ENCODE measurements at regions not wholly inside any gene's neighbourhood (a gene's known extent, or its start where the extent isn't known, plus 50 kb on each side); places are given as distances from the start of the nearest gene placed in this dataset.

- no peak for DNase-seq (ENCODE audit: extremely low read depth in 1 of 2, low read depth in 1 of 2)
Observed at GRCh38 chr3:189500299-189500698, 130.9 kb upstream of the TP63 start.

- DNase-seq (ENCODE audit: extremely low read depth in 1 of 2, low read depth in 1 of 2), result no peak
Observed at GRCh38 chr3:189500798-189501495, 130.2 kb upstream of the TP63 start.

DNA sequence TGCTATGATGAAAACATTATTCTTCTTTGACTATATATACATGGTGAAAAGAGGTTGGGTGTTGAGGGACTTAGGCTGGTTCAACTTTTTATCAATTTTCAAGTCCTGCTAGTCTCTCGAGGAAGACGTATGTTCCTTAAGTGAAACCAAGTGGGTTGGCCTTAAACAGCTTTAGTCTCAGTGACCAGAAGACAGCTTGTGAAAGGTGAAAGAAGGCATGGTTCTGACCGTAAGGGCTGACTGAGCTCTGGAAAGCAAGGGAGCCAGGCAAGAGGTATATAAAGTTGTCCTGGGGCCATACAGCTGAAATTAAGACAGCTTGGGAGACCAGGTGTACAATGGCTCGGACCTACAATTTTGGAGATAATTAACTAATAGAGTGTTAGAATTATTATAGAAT is 128.9 kb upstream of the TP63 start:
- DNase-seq (ENCODE audit: extremely low read depth in 1 of 2, low read depth in 1 of 2), result no peak

DNA sequence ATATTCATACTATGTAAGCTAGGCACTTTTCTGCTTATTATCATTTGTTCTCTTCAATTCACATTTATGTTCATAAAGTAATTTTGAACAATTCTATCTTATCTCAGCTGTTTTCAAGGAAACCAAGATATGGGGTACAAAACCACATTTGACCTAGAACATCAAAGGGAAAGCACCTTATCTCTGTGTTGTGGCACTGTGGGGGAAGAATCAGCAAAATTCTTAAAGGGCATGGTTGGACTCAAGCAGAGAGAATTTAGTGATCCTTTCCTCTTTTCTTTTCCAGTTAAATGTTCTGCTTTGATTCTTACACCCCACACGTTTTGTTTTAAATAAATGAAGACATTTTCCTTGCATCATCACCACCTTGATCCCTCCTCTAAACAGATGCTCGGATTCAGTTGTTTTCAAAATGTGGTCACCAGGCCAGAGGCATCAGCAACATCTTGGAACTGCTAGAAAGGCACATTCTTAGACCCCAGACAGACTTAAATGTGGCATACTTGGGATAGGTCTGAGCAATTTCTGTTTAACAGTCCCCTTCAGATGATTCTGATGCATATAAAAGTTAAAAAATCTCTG is 128.4 kb upstream of the TP63 start:
- no peak for DNase-seq (ENCODE audit: extremely low read depth in 1 of 2, low read depth in 1 of 2)

DNA sequence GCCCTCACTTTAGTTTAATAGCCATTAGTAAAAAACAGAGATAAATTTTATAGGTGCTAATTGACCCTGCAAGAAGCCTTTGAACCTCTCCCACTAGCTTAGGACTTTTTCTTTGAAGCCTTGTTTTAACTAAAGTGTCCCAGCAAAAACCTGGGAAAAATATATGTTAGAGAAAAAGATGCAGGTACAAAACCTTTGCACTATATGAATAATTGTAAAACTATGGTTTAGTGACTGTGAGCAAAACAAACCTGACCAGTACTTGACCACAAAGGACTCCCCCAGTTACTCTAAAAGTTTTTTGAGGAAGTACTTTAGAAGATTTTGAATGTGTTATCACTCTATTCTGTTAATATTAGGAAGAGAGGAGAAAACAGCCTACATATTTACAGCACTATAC is 123.3 kb upstream of the TP63 start:
- no peak for DNase-seq (ENCODE audit: extremely low read depth in 1 of 2, low read depth in 1 of 2)

- no peak for DNase-seq (ENCODE audit: extremely low read depth in 1 of 2, low read depth in 1 of 2)
Observed at GRCh38 chr3:189508784-189509501, 122.2 kb upstream of the TP63 start.

- DNase-seq (ENCODE audit: extremely low read depth in 1 of 2, low read depth in 1 of 2), result no peak
Observed at GRCh38 chr3:189512039-189512438, 119.2 kb upstream of the TP63 start.

DNA sequence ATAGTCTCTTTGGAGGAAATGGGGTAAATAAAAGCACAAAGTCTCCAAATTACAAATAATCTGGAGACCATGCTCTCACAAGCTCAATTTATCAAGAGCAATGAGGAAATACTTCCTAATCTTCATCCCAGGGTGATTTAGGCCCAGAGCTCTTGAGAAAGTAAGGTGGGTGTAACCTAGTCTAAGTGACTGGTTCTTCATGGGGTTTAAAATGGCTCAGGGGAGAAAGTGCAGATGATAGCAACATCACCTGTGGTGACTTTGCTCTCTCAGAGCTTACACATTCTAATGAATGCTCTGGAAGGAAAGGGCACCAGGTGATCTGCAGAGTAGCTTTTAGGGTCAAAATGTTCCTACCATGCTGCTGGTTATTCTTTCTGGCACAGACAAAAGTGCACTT is 118.4 kb upstream of the TP63 start:
- DNase-seq (ENCODE audit: extremely low read depth in 1 of 2, low read depth in 1 of 2), result no peak

DNA sequence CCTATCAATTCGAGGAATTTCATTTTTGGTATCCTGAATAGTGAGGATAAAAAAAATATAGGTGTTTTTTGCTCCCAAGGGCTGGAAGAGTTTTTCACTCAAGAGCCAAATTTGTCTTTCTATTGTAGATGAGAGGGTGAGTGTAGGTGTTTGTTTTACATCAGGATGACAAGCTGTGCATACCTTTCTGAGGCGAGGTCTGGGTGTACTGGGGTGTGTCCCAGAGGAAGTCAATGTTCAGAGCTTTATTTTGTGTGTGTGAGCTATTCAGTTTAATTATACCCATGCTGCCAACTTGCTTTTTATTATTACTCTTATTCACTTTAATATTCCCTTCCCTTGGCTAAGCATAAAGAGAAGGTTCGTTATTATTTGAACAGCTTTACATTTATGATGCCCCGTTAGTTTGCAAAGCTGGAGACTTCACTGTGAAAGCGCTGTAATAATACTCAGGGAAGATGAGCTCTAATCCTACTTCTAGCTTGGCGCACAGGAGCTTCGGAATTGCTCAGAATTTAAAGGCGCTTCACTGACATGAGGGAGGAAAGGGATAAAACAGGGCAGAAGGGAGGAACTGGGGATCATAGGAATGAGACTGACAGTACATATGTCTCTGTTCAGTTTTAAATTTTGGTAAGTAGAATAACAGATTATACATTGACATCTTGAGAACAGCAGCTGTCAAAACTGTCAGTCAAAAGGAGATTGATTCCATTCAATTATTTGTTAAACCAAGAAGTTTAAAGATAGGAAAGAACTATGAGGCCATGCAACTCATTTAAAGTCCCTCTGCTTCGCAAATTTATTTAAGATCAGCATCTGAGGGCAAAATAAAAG is 117.7 kb upstream of the TP63 start:
- no peak for DNase-seq (ENCODE audit: extremely low read depth in 1 of 2, low read depth in 1 of 2)

GRCh38 chr3:189516039-189516438 is 115.2 kb upstream of the TP63 start:
- no peak for DNase-seq (ENCODE audit: extremely low read depth in 1 of 2, low read depth in 1 of 2)

DNA sequence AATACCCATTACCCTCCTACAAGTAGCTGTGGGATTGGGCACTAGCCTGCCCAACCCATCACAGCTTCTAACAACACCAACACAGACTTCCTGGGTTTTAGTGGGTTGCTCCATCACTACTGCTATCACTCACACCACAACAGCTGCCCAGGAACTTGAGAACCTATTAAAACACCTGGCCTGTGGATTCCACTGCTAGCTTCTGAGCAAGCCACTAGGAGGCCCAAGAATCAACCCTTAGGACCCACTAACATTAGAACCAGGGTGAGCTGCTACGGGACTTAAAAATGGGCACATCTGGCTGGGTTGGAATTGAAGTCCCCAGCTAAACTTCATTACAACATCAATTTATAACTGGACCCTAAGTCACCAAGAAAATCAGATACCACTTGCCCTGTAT is 113.2 kb upstream of the TP63 start:
- no peak for DNase-seq (ENCODE audit: extremely low read depth in 1 of 2, low read depth in 1 of 2)

DNA sequence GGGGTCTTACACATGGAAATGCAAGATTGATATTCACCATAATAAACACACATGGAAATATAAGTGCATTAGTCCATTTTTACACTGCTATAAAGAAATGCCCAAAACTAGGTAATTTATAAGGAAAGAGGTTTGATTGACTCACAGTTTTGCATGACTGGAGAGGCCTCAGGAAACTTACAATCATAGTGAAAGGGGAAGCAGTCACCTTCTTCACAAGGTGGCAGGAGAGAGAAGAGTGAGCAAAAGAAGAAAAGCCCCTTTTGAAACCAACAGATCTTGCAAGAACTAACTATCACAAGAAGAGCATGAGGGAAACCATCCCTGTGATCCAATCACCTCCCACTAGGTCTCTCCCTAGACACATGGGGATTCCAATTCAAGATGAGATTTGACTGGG is 111.7 kb upstream of the TP63 start:
- no peak for DNase-seq (ENCODE audit: extremely low read depth in 1 of 2, low read depth in 1 of 2)

DNA sequence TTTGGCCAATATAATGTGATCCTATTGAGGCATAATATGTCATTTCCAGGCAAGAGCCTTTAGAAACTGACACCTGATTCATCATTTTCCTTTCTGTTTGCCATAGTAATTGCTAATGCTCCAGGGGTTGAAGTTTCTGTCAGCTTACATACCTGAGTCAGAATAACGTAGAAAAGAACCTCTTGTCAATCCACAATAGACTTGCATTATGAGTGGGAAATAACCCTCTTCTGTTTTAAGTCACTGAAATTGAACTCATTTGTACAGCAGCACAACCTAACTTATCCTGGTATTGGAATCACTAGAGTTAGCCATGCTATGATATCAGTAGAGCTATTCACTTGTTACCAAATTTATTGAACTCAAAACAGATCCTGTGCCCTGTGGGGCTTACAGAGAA is 101.7 kb upstream of the TP63 start:
- no peak for DNase-seq (ENCODE audit: extremely low read depth in 1 of 2, low read depth in 1 of 2)

GRCh38 chr3:189529889-189530471 is 101.2 kb upstream of the TP63 start:
- DNase-seq (ENCODE audit: extremely low read depth in 1 of 2, low read depth in 1 of 2), result no peak

- DNase-seq (ENCODE audit: extremely low read depth in 1 of 2, low read depth in 1 of 2), result peak in 1 of 2 donors; percentile 14
Observed at GRCh38 chr3:189530822-189531221, 100.4 kb upstream of the TP63 start.

DNA sequence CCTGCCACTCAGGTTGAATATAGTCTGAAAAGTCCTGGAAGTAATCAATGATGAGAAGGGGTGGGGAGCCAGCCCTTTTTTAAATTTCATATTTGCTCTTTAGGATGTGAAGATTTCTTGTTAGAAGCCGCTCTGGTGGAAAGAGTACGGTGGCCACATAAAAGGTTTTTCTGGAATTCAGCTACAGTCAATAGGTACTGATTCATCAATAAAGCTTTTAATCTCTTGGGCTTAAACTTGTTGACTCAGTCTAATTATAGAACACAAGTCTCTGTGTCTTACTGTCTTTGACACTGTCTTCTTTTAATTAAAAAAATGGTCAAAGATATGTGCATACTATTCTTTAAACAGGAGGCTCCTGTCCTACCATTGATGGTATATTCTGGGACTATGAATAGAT is 99.9 kb upstream of the TP63 start:
- DNase-seq (ENCODE audit: extremely low read depth in 1 of 2, low read depth in 1 of 2), result no peak

DNA sequence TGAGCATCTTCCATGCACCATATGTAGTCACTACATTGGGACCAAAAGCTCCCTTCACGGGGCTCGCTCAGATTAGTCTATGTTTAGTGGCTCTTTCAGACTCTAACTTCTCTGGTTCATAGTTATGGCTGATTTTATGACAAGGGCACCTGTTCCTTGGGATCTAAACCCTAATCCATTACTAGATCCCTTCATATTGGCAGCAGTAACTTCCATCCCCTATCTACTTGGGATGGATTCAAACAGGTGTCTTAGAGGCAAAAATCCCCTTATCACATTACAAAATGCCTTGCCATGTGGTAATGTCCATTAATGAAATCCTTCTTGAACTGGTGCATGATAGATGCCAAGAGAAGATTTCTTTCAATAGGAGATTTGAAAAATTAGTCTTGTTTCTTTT is 96.7 kb upstream of the TP63 start:
- no peak for DNase-seq (ENCODE audit: extremely low read depth in 1 of 2, low read depth in 1 of 2)

DNA sequence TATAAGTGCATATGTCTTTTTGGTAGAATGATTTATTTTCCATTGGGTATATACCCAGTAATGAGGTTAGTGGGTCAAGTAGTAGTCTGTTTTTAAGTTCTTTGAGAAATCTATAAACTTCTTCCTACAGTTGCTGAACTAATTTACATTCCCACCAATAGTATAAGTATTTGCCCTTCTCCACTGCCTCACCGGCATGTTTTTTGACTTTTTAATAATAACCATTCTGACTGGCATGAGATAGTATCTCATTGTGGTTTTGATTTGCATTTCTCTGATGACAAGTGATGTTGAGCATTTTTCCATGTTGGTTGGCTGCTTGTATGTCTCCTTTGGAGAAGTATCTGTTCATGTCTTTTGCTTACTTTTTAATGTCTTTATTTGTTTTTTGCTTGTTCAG is 94.1 kb upstream of the TP63 start:
- DNase-seq (ENCODE audit: extremely low read depth in 1 of 2, low read depth in 1 of 2), result no peak

GRCh38 chr3:189547448-189547847 is 83.7 kb upstream of the TP63 start:
- DNase-seq (ENCODE audit: extremely low read depth in 1 of 2, low read depth in 1 of 2), result no peak

DNA sequence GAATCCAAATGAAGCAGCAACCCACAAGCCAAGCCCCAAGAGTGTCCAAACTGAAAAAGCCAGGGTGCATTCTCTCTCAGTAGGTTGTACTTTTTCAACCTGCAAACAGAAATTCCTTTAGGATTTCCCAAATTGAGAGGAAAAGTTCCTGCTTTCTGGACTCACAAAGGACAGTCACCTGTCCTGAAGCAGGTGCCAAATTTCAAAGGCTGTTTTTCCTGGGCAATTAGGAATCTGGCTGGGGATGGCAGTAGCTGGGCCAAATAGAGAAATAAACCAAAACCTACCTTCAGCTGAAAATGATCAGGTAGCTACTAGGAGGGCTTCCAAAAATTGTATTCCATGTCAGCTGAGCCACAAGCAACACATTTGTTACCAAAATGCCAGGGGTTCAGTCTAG is 83.1 kb upstream of the TP63 start:
- DNase-seq (ENCODE audit: extremely low read depth in 1 of 2, low read depth in 1 of 2), result no peak

GRCh38 chr3:189551007-189551406 is 80.2 kb upstream of the TP63 start:
- DNase-seq (ENCODE audit: extremely low read depth in 1 of 2, low read depth in 1 of 2), result no peak
